ENCODE measurements at regions not wholly inside any gene's neighbourhood (a gene's known extent, or its start where the extent isn't known, plus 50 kb on each side); places are given as distances from the start of the nearest gene placed in this dataset.
A peak's percentile ranks its signal among the peaks of the same experiment; 100 is the strongest.

GRCh38 chr2:136305517-136306192 lies 187.7 kb upstream of the CXCR4 start:
- Mint-ChIP-seq H3K36me3 (peaks cover 0 to 2% (median 0%) of the 10 kb centered on the region in 3 donors), H3K27me3 (peaks cover 2 to 4% of the 10 kb centered on the region in 2 donors), H3K27ac (peak overlapping the region; percentile 45 to 91 (median 78)), H3K9me3 (no peaks in the 10 kb centered on the region), H3K4me1 (peaks cover 16 to 28% (median 24%) of the 10 kb centered on the region in 3 donors), H3K4me3 (peak overlapping the region in 1 of 7 donors; percentile 61)
- Histone ChIP-seq H3K4me3 (ENCODE audit: low read length) (no peak overlapping the region), H3K36me3 (ENCODE audit: insufficient read depth, low read length) (no peaks in the 10 kb centered on the region), H3K27me3 (ENCODE audit: insufficient read depth, low read length, poor library complexity, severe bottlenecking) (no peaks in the 10 kb centered on the region), H3K4me1 (ENCODE audit: insufficient read depth, low read length) (peaks cover 10% of the 10 kb centered on the region), H3K27ac (ENCODE audit: low read depth, low read length) (no peak overlapping the region), H3K9me3 (ENCODE audit: low read length) (no peaks in the 10 kb centered on the region)
- ChIA-PET POLR2A (interaction anchor here (0.6 to 1.6 kb wide), 3 partner anchors 8 to 24 kb away, joined by 3 to 5 read pairs (median 3); no protein-coding TSS in a partner anchor), CTCF (interaction anchor here (1.0 to 1.7 kb wide), 3 partner anchors 11 to 22 kb away, joined by 3 to 5 read pairs (median 3); no protein-coding TSS in a partner anchor)
- DNase-seq, result peak in 4 of 5 donors; percentile 20 to 81 (median 51)

GRCh38 chr2:136301006-136301405 lies 183.1 kb upstream of the CXCR4 start:
- H3K4me1 Mint-ChIP-seq, result peaks cover 12 to 19% (median 12%) of the 10 kb centered on the region in 3 donors
- H3K9me3 ChIP-seq (ENCODE audit: low read length), result no peaks in the 10 kb centered on the region
- no peak for DNase-seq
- H3K4me1 ChIP-seq (ENCODE audit: insufficient read depth, low read length), result peaks cover 9% of the 10 kb centered on the region
- H3K4me3 ChIP-seq (ENCODE audit: low read length), result no peak overlapping the region
- H3K27ac Mint-ChIP-seq, result no peak overlapping the region
- no peaks in the 10 kb centered on the region for H3K27me3 ChIP-seq (ENCODE audit: insufficient read depth, low read length, poor library complexity, severe bottlenecking)
- CTCF ChIA-PET, result no interaction called here
- no peaks in the 10 kb centered on the region for H3K36me3 Mint-ChIP-seq
- H3K9me3 Mint-ChIP-seq, result no peaks in the 10 kb centered on the region
- H3K27ac ChIP-seq (ENCODE audit: low read depth, low read length), result no peak overlapping the region
- H3K27me3 Mint-ChIP-seq, result peaks cover 4% of the 10 kb centered on the region in 2 donors
- H3K36me3 ChIP-seq (ENCODE audit: insufficient read depth, low read length), result no peaks in the 10 kb centered on the region
- POLR2A ChIA-PET, result no interaction called here
- no peak overlapping the region for H3K4me3 Mint-ChIP-seq

- no peak overlapping the region for H3K27ac ChIP-seq (ENCODE audit: low read depth, low read length)
- Mint-ChIP-seq H3K4me3 (no peak overlapping the region), H3K27ac (peak overlapping the region in 1 of 8 donors; percentile 58), H3K9me3 (no peaks in the 10 kb centered on the region), H3K27me3 (peaks cover 4% of the 10 kb centered on the region in 2 donors), H3K4me1 (peaks cover 0 to 6% (median 0%) of the 10 kb centered on the region in 3 donors), H3K36me3 (no peaks in the 10 kb centered on the region)
- H3K9me3 ChIP-seq (ENCODE audit: low read length), result no peaks in the 10 kb centered on the region
- ChIA-PET CTCF (interaction anchor here (1.1 kb wide), 1 partner anchor 86 kb away, joined by 3 read pairs; no protein-coding TSS in a partner anchor), POLR2A (no interaction called here)
- no peaks in the 10 kb centered on the region for H3K4me1 ChIP-seq (ENCODE audit: insufficient read depth, low read length)
- no peaks in the 10 kb centered on the region for H3K36me3 ChIP-seq (ENCODE audit: insufficient read depth, low read length)
- no peak for DNase-seq
- no peaks in the 10 kb centered on the region for H3K27me3 ChIP-seq (ENCODE audit: insufficient read depth, low read length, poor library complexity, severe bottlenecking)
- H3K4me3 ChIP-seq (ENCODE audit: low read length), result no peak overlapping the region
Observed at GRCh38 chr2:136298631-136299030, 180.7 kb upstream of the CXCR4 start.

- CTCF ChIA-PET, result interaction anchor here (1.1 kb wide), 1 partner anchor 87 kb away, joined by 3 read pairs; no protein-coding TSS in a partner anchor
- DNase-seq, result no peak
- Mint-ChIP-seq H3K27ac (peak overlapping the region in 2 of 8 donors; percentile 77 to 86), H3K4me3 (no peak overlapping the region), H3K36me3 (no peaks in the 10 kb centered on the region), H3K27me3 (peaks cover 4% of the 10 kb centered on the region in 2 donors), H3K4me1 (peaks cover 0 to 6% (median 0%) of the 10 kb centered on the region in 3 donors), H3K9me3 (no peaks in the 10 kb centered on the region)
- no peaks in the 10 kb centered on the region for H3K9me3 ChIP-seq (ENCODE audit: low read length)
- H3K27me3 ChIP-seq (ENCODE audit: insufficient read depth, low read length, poor library complexity, severe bottlenecking), result no peaks in the 10 kb centered on the region
- H3K4me1 ChIP-seq (ENCODE audit: insufficient read depth, low read length), result no peaks in the 10 kb centered on the region
- no peaks in the 10 kb centered on the region for H3K36me3 ChIP-seq (ENCODE audit: insufficient read depth, low read length)
- H3K4me3 ChIP-seq (ENCODE audit: low read length), result no peak overlapping the region
- H3K27ac ChIP-seq (ENCODE audit: low read depth, low read length), result no peak overlapping the region
- POLR2A ChIA-PET, result no interaction called here
Observed at GRCh38 chr2:136297994-136298393, 180.0 kb upstream of the CXCR4 start.

GRCh38 chr2:136297312-136297711 lies 179.4 kb upstream of the CXCR4 start:
- H3K36me3 Mint-ChIP-seq, result no peaks in the 10 kb centered on the region
- no peak overlapping the region for H3K27ac ChIP-seq (ENCODE audit: low read depth, low read length)
- H3K27ac Mint-ChIP-seq, result peak overlapping the region in 1 of 8 donors; percentile 21
- POLR2A ChIA-PET, result no interaction called here
- H3K4me1 ChIP-seq (ENCODE audit: insufficient read depth, low read length), result no peaks in the 10 kb centered on the region
- no peak for DNase-seq
- H3K27me3 Mint-ChIP-seq, result peaks cover 4% of the 10 kb centered on the region in 2 donors
- H3K4me3 ChIP-seq (ENCODE audit: low read length), result no peak overlapping the region
- no peaks in the 10 kb centered on the region for H3K9me3 ChIP-seq (ENCODE audit: low read length)
- no peak overlapping the region for H3K4me3 Mint-ChIP-seq
- peaks cover 3 to 11% (median 6%) of the 10 kb centered on the region in 3 donors for H3K4me1 Mint-ChIP-seq
- no peaks in the 10 kb centered on the region for H3K36me3 ChIP-seq (ENCODE audit: insufficient read depth, low read length)
- CTCF ChIA-PET, result no interaction called here
- no peaks in the 10 kb centered on the region for H3K9me3 Mint-ChIP-seq
- no peaks in the 10 kb centered on the region for H3K27me3 ChIP-seq (ENCODE audit: insufficient read depth, low read length, poor library complexity, severe bottlenecking)

GRCh38 chr2:136295168-136295567 lies 177.2 kb upstream of the CXCR4 start:
- H3K9me3 Mint-ChIP-seq, result peaks cover 0 to 5% (median 0%) of the 10 kb centered on the region in 5 donors
- no peaks in the 10 kb centered on the region for H3K4me1 ChIP-seq (ENCODE audit: insufficient read depth, low read length)
- H3K27me3 Mint-ChIP-seq, result peaks cover 0 to 2% of the 10 kb centered on the region in 2 donors
- POLR2A ChIA-PET, result no interaction called here
- no peak overlapping the region for H3K27ac Mint-ChIP-seq
- peaks cover 0 to 17% (median 0%) of the 10 kb centered on the region in 3 donors for H3K36me3 Mint-ChIP-seq
- CTCF ChIA-PET, result no interaction called here
- H3K27ac ChIP-seq (ENCODE audit: low read depth, low read length), result no peak overlapping the region
- H3K4me3 ChIP-seq (ENCODE audit: low read length), result no peak overlapping the region
- H3K9me3 ChIP-seq (ENCODE audit: low read length), result no peaks in the 10 kb centered on the region
- no peak overlapping the region for H3K4me3 Mint-ChIP-seq
- H3K4me1 Mint-ChIP-seq, result peaks cover 5 to 13% (median 8%) of the 10 kb centered on the region in 3 donors
- no peak for DNase-seq
- H3K27me3 ChIP-seq (ENCODE audit: insufficient read depth, low read length, poor library complexity, severe bottlenecking), result no peaks in the 10 kb centered on the region
- no peaks in the 10 kb centered on the region for H3K36me3 ChIP-seq (ENCODE audit: insufficient read depth, low read length)

GRCh38 chr2:136291871-136292270 lies 173.9 kb upstream of the CXCR4 start:
- Histone ChIP-seq H3K27ac (ENCODE audit: low read depth, low read length) (no peak overlapping the region), H3K4me1 (ENCODE audit: insufficient read depth, low read length) (no peaks in the 10 kb centered on the region), H3K4me3 (ENCODE audit: low read length) (no peak overlapping the region), H3K36me3 (ENCODE audit: insufficient read depth, low read length) (no peaks in the 10 kb centered on the region), H3K27me3 (ENCODE audit: insufficient read depth, low read length, poor library complexity, severe bottlenecking) (no peaks in the 10 kb centered on the region), H3K9me3 (ENCODE audit: low read length) (no peaks in the 10 kb centered on the region)
- peaks cover 0 to 5% (median 0%) of the 10 kb centered on the region in 5 donors for H3K9me3 Mint-ChIP-seq
- H3K4me3 Mint-ChIP-seq, result no peak overlapping the region
- no peaks in the 10 kb centered on the region for H3K27me3 Mint-ChIP-seq
- ChIA-PET POLR2A (no interaction called here), CTCF (no interaction called here)
- H3K27ac Mint-ChIP-seq, result peak overlapping the region in 3 of 8 donors; percentile 35 to 92 (median 68)
- H3K4me1 Mint-ChIP-seq, result peaks cover 5 to 8% (median 7%) of the 10 kb centered on the region in 3 donors
- peaks cover 0 to 17% (median 0%) of the 10 kb centered on the region in 3 donors for H3K36me3 Mint-ChIP-seq
- DNase-seq, result no peak

- H3K4me3 Mint-ChIP-seq, result no peak overlapping the region
- ChIA-PET CTCF (no interaction called here), POLR2A (no interaction called here)
- Histone ChIP-seq H3K9me3 (ENCODE audit: low read length) (no peaks in the 10 kb centered on the region), H3K4me1 (ENCODE audit: insufficient read depth, low read length) (no peaks in the 10 kb centered on the region), H3K36me3 (ENCODE audit: insufficient read depth, low read length) (no peaks in the 10 kb centered on the region), H3K27ac (ENCODE audit: low read depth, low read length) (no peak overlapping the region), H3K4me3 (ENCODE audit: low read length) (no peak overlapping the region), H3K27me3 (ENCODE audit: insufficient read depth, low read length, poor library complexity, severe bottlenecking) (no peaks in the 10 kb centered on the region)
- no peaks in the 10 kb centered on the region for H3K27me3 Mint-ChIP-seq
- DNase-seq, result no peak
- peak overlapping the region in 3 of 8 donors; percentile 3 to 73 (median 35) for H3K27ac Mint-ChIP-seq
- peaks cover 5 to 8% (median 7%) of the 10 kb centered on the region in 3 donors for H3K4me1 Mint-ChIP-seq
- peaks cover 0 to 17% (median 0%) of the 10 kb centered on the region in 3 donors for H3K36me3 Mint-ChIP-seq
- H3K9me3 Mint-ChIP-seq, result peaks cover 0 to 5% (median 0%) of the 10 kb centered on the region in 5 donors
Observed at GRCh38 chr2:136290326-136290725, 172.4 kb upstream of the CXCR4 start.

All from CD8-positive, alpha-beta memory T cell (primary cell).